ENCODE measurements at regions not wholly inside any gene's neighbourhood (a gene's known extent, or its start where the extent isn't known, plus 50 kb on each side); places are given as distances from the start of the nearest gene placed in this dataset.

DNA sequence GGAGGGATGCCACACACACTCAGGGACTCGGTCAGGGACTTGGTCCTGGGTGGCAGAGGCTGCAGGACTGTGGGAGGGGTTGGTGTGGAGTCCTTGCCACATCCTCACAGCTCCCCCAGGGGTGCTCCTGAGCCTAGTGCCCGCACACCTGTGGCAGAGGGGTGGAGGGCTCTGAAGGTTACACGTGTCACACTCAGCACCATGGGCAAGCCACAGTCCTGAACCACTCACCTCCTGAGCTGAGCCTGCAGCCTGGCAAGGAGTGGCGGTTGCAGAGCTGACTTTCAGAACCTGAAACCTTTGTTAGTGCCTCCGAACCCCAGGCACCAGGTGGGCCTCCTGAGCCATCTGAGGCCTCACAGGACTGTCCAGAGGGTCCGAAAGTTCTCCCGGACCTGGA is 249.2 kb upstream of the C1orf174 start:
- TF ChIP-seq, protein P1, sequence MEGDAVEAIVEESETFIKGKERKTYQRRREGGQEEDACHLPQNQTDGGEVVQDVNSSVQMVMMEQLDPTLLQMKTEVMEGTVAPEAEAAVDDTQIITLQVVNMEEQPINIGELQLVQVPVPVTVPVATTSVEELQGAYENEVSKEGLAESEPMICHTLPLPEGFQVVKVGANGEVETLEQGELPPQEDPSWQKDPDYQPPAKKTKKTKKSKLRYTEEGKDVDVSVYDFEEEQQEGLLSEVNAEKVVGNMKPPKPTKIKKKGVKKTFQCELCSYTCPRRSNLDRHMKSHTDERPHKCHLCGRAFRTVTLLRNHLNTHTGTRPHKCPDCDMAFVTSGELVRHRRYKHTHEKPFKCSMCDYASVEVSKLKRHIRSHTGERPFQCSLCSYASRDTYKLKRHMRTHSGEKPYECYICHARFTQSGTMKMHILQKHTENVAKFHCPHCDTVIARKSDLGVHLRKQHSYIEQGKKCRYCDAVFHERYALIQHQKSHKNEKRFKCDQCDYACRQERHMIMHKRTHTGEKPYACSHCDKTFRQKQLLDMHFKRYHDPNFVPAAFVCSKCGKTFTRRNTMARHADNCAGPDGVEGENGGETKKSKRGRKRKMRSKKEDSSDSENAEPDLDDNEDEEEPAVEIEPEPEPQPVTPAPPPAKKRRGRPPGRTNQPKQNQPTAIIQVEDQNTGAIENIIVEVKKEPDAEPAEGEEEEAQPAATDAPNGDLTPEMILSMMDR (IDR thresholded peaks at IDR 0.05) = no peak
- TF ChIP-seq POLR2AphosphoS5 (IDR thresholded peaks at IDR 0.05) (no peak), EP300 (IDR thresholded peaks at IDR 0.05) (no peak)
